ENCODE measurements at regions not wholly inside any gene's neighbourhood (a gene's known extent, or its start where the extent isn't known, plus 50 kb on each side); places are given as distances from the start of the nearest gene placed in this dataset.

- TF ChIP-seq, protein P1, sequence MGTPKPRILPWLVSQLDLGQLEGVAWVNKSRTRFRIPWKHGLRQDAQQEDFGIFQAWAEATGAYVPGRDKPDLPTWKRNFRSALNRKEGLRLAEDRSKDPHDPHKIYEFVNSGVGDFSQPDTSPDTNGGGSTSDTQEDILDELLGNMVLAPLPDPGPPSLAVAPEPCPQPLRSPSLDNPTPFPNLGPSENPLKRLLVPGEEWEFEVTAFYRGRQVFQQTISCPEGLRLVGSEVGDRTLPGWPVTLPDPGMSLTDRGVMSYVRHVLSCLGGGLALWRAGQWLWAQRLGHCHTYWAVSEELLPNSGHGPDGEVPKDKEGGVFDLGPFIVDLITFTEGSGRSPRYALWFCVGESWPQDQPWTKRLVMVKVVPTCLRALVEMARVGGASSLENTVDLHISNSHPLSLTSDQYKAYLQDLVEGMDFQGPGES (IDR thresholded peaks at IDR 0.05), result no peak
- TF ChIP-seq NFYB (IDR thresholded peaks at IDR 0.05; ENCODE audit: insufficient read depth, low read depth, low read length) (no peak), ZNF274 (IDR thresholded peaks at IDR 0.05; ENCODE audit: insufficient read depth, insufficient read length) (no peak), EZH2 (IDR thresholded peaks at IDR 0.05; ENCODE audit: borderline replicate concordance, control insufficient read depth, low read depth, low read length) (no peak), CREM (IDR thresholded peaks at IDR 0.05; ENCODE audit: low read depth) (no peak), EP300 (IDR thresholded peaks at IDR 0.05; ENCODE audit: borderline replicate concordance in 1 of 2, control insufficient read depth in 1 of 2, low read depth in 2 of 2, low read length in 2 of 2) (no peak), TAF1 (IDR thresholded peaks at IDR 0.05; ENCODE audit: borderline replicate concordance, low read depth, low read length) (no peak), NRF1 (conservative IDR thresholded peaks at IDR 0.05; ENCODE audit: low read depth, low read length) (no peak)
These were observed 1046.5 kb downstream of the FAT4 start for GRCh38 chr4:126361287-126361686.
